ENCODE measurements at regions not wholly inside any gene's neighbourhood (a gene's known extent, or its start where the extent isn't known, plus 50 kb on each side); places are given as distances from the start of the nearest gene placed in this dataset.

GRCh38 chr2:150156415-150156814, 331.1 kb downstream of the RND3 start:
- no peaks in the 10 kb centered on the region for H3K36me3 ChIP-seq
- H3K27ac ChIP-seq, result no peak overlapping the region
- 77% methylated on average over 1 to 3 of the region's 3 CpGs for WGBS, 2 donors (ENCODE audit: low coverage in 1 of 2)
- DNase-seq, result no peak
- TF ChIP-seq POLR2AphosphoS5 (IDR thresholded peaks at IDR 0.05), result no peak
- TF ChIP-seq POLR2A (IDR thresholded peaks at IDR 0.05), result no peak
- no peak for TF ChIP-seq EP300 (IDR thresholded peaks at IDR 0.05; ENCODE audit: low read depth)
- TF ChIP-seq CTCF (IDR thresholded peaks at IDR 0.05), result no peak
- no peaks in the 10 kb centered on the region for H3K9me3 ChIP-seq
- in situ Hi-C loops (cut with MboI; ENCODE audit: low pct_ligation_motif_present in 1 of 4, low pct_unique_long_range_greater_than_20kb in 1 of 4, low sequenced_read_pairs in 3 of 4) (no loop called here), intact Hi-C loops (cut with DNase I; ENCODE audit: low total_unique reads) (no loop called here)
- no peak overlapping the region for H3K4me3 ChIP-seq
- H3K4me1 ChIP-seq, result peaks cover 0 to 6% (median 0%) of the 10 kb centered on the region in 4 donors
- no peaks in the 10 kb centered on the region for H3K27me3 ChIP-seq

GRCh38 chr2:150154308-150154797, 333.1 kb downstream of the RND3 start:
- DNase-seq, result no peak

GRCh38 chr2:150153646-150154307, 333.7 kb downstream of the RND3 start:
- Histone ChIP-seq H3K9me3 (no peaks in the 10 kb centered on the region), H3K4me1 (peaks cover 0 to 22% (median 4%) of the 10 kb centered on the region in 4 donors), H3K27ac (no peak overlapping the region), H3K36me3 (no peaks in the 10 kb centered on the region), H3K4me3 (no peak overlapping the region), H3K27me3 (no peaks in the 10 kb centered on the region)
- no peak for TF ChIP-seq CTCF (IDR thresholded peaks at IDR 0.05)
- in situ Hi-C loops (cut with MboI; ENCODE audit: low pct_ligation_motif_present in 1 of 4, low pct_unique_long_range_greater_than_20kb in 1 of 4, low sequenced_read_pairs in 3 of 4) (no loop called here), intact Hi-C loops (cut with DNase I; ENCODE audit: low total_unique reads) (no loop called here)
- 68 to 80% methylated on average over 1 to 2 of the region's 2 CpGs for WGBS, 2 donors (ENCODE audit: low coverage in 1 of 2)
- DNase-seq, result no peak

More at GRCh38 chr2:150154308-150154797, 333.1 kb downstream of the RND3 start:
- Histone ChIP-seq H3K27ac (no peak overlapping the region), H3K27me3 (no peaks in the 10 kb centered on the region), H3K4me3 (no peak overlapping the region), H3K9me3 (no peaks in the 10 kb centered on the region), H3K36me3 (no peaks in the 10 kb centered on the region), H3K4me1 (peaks cover 0 to 21% (median 4%) of the 10 kb centered on the region in 4 donors)
- intact Hi-C loops (cut with DNase I; ENCODE audit: low total_unique reads) (no loop called here), in situ Hi-C loops (cut with MboI; ENCODE audit: low pct_ligation_motif_present in 1 of 4, low pct_unique_long_range_greater_than_20kb in 1 of 4, low sequenced_read_pairs in 3 of 4) (no loop called here)
- 45 to 70% methylated on average over 2 of the region's 2 CpGs for WGBS, 2 donors (ENCODE audit: low coverage in 1 of 2)
- TF ChIP-seq EP300 (IDR thresholded peaks at IDR 0.05; ENCODE audit: low read depth) (no peak), CTCF (IDR thresholded peaks at IDR 0.05) (no peak), POLR2AphosphoS5 (IDR thresholded peaks at IDR 0.05) (no peak), POLR2A (IDR thresholded peaks at IDR 0.05) (no peak)

GRCh38 chr2:150152230-150152629, 335.2 kb downstream of the RND3 start:
- TF ChIP-seq POLR2AphosphoS5 (IDR thresholded peaks at IDR 0.05) (no peak), EP300 (IDR thresholded peaks at IDR 0.05; ENCODE audit: low read depth) (no peak), CTCF (IDR thresholded peaks at IDR 0.05) (no peak), POLR2A (IDR thresholded peaks at IDR 0.05) (no peak)
- no peak for DNase-seq

More at GRCh38 chr2:150152230-150152629, 335.2 kb downstream of the RND3 start:
- H3K27ac ChIP-seq, result no peak overlapping the region
- no peak overlapping the region for H3K4me3 ChIP-seq
- intact Hi-C loops (cut with DNase I; ENCODE audit: low total_unique reads), result no loop called here
- no peaks in the 10 kb centered on the region for H3K36me3 ChIP-seq
- in situ Hi-C loops (cut with MboI; ENCODE audit: low pct_ligation_motif_present in 1 of 4, low pct_unique_long_range_greater_than_20kb in 1 of 4, low sequenced_read_pairs in 3 of 4), result no loop called here
- H3K4me1 ChIP-seq, result peaks cover 0 to 22% (median 4%) of the 10 kb centered on the region in 4 donors
- 38 to 50% methylated on average over 2 of the region's 2 CpGs for WGBS, 2 donors (ENCODE audit: low coverage in 1 of 2)
- no peaks in the 10 kb centered on the region for H3K27me3 ChIP-seq
- H3K9me3 ChIP-seq, result peaks cover 2 to 4% of the 10 kb centered on the region in 2 donors
